ENCODE measurements at regions not wholly inside any gene's neighbourhood (a gene's known extent, or its start where the extent isn't known, plus 50 kb on each side); places are given as distances from the start of the nearest gene placed in this dataset.

GRCh38 chr2:14923820-14924580 is 291.5 kb downstream of the LRATD1 start:
- Histone ChIP-seq H3K79me2 (ENCODE audit: control insufficient read depth in 1 of 2, insufficient read depth in 2 of 2, low read length in 2 of 2) (no peaks in the 10 kb centered on the region), H2AFZ (ENCODE audit: low read length) (no peak overlapping the region), H4K8ac (ENCODE audit: extremely low read depth, insufficient read depth, low read length) (no peak overlapping the region), H3K9me3 (ENCODE audit: insufficient read depth in 2 of 2, low read depth in 1 of 2, low read length in 1 of 2) (no peaks in the 10 kb centered on the region), H2BK15ac (ENCODE audit: low read length) (no peak overlapping the region), H3K9ac (replicated peaks in 1 of 4; ENCODE audit: extremely low read depth in 1 of 4, low read depth in 3 of 4, low read length in 3 of 4) (no peak overlapping the region), H3K27me3 (replicated peaks in 1 of 4; ENCODE audit: control insufficient read depth in 3 of 4, extremely low read depth in 1 of 4, insufficient read depth in 3 of 4, low read length in 3 of 4) (no peaks in the 10 kb centered on the region), H3K27ac (ENCODE audit: low read depth, low read length) (no peak overlapping the region), H3K14ac (ENCODE audit: insufficient read length) (no peak overlapping the region), H2BK12ac (ENCODE audit: low read depth, low read length) (no peak overlapping the region), H3K56ac (replicated peaks; ENCODE audit: insufficient read length, low read depth, low read length) (no peak overlapping the region), H3K23ac (ENCODE audit: insufficient read length) (no peak overlapping the region), H3K36me3 (ENCODE audit: control insufficient read depth in 2 of 4, insufficient read depth in 4 of 4, low read length in 3 of 4) (no peaks in the 10 kb centered on the region), H2BK120ac (replicated peaks; ENCODE audit: low read depth, low read length) (no peak overlapping the region), H4K20me1 (replicated peaks in 1 of 2; ENCODE audit: control insufficient read depth in 1 of 2, insufficient read depth in 2 of 2, low read length in 2 of 2) (no peaks in the 10 kb centered on the region), H4K91ac (replicated peaks; ENCODE audit: insufficient read length, low read length) (no peak overlapping the region), H3K23me2 (ENCODE audit: low read depth, low read length) (no peaks in the 10 kb centered on the region), H3K18ac (ENCODE audit: extremely low read depth, low read length) (no peak overlapping the region), H2AK5ac (ENCODE audit: low read depth, low read length) (no peak overlapping the region), H2BK20ac (ENCODE audit: low read length) (no peak overlapping the region), H4K5ac (ENCODE audit: insufficient read length, low read depth, low read length) (no peak overlapping the region), H3K79me1 (ENCODE audit: low read depth, low read length) (no peaks in the 10 kb centered on the region), H3K4me3 (ENCODE audit: extremely low read depth in 1 of 4, insufficient read depth in 2 of 4, low read depth in 3 of 4, low read length in 4 of 4) (no peak overlapping the region), H3K4ac (replicated peaks; ENCODE audit: insufficient read length, low read depth, low read length) (no peak overlapping the region), H2BK5ac (ENCODE audit: low read depth, low read length) (no peak overlapping the region), H3K4me2 (ENCODE audit: insufficient read depth in 1 of 2, low read depth in 2 of 2, low read length in 2 of 2) (no peak overlapping the region), H3K4me1 (replicated peaks in 1 of 4; ENCODE audit: control insufficient read depth in 3 of 4, insufficient read depth in 4 of 4, low read length in 3 of 4) (no peaks in the 10 kb centered on the region)
- FAIRE-seq (no peak), DNase-seq (ENCODE audit: low read depth in 1 of 2, low spot score in 2 of 2) (no peak)
- ChIA-PET POLR2A (ENCODE audit: partially characterized antibody) (no interaction called here), CTCF (ENCODE audit: partially characterized antibody) (interaction anchor here (0.9 to 3.0 kb wide), 5 partner anchors 9 to 652 kb away, joined by 3 to 17 read pairs (median 3); no protein-coding TSS in a partner anchor)
- 92% methylated on average over 6 of the region's 6 CpGs; no CpG with 5 or more reads in 1 of the 2 experiments for WGBS, 2 experiments (ENCODE audit: extremely low coverage in 1 of 2, insufficient coverage in 1 of 2, insufficient read length in 1 of 2, insufficient replicate concordance in 2 of 2, low coverage in 1 of 2, low lambda C conversion rate in 2 of 2, missing lambda C conversion rate in 1 of 2)
- TF ChIP-seq POLR2A (IDR thresholded peaks at IDR 0.05; ENCODE audit: control extremely low read depth in 1 of 2, low read depth in 2 of 2, low read length in 2 of 2) (no peak), RAD21 (IDR thresholded peaks at IDR 0.05 in 1 of 2, conservative IDR thresholded peaks at IDR 0.05 in 1 of 2; ENCODE audit: low read depth in 2 of 2, low read length in 2 of 2) (no peak), KDM1A (IDR thresholded peaks at IDR 0.05; ENCODE audit: borderline replicate concordance, low read length) (no peak), NRF1 (IDR thresholded peaks at IDR 0.05; ENCODE audit: low read depth, low read length) (no peak), TAF7 (optimal IDR thresholded peaks at IDR 0.05; ENCODE audit: borderline replicate concordance, low read depth, low read length) (no peak), RNF2 (IDR thresholded peaks at IDR 0.05; ENCODE audit: borderline replicate concordance, low read depth, low read length, missing control alignments, poor library complexity, severe bottlenecking) (no peak), HDAC6 (IDR thresholded peaks at IDR 0.05; ENCODE audit: low read depth, low read length) (no peak), SUZ12 (IDR thresholded peaks at IDR 0.05; ENCODE audit: low read length) (no peak), HDAC2 (IDR thresholded peaks at IDR 0.05; ENCODE audit: borderline replicate concordance in 1 of 2, low read depth in 2 of 2, low read length in 2 of 2) (no peak)
